ENCODE measurements at regions not wholly inside any gene's neighbourhood (a gene's known extent, or its start where the extent isn't known, plus 50 kb on each side); places are given as distances from the start of the nearest gene placed in this dataset.

- TF ChIP-seq CTCF (IDR thresholded peaks at IDR 0.05): no peak
- no peaks in the 10 kb centered on the region for H3K79me2 ChIP-seq
- no peak overlapping the region for H3K4me3 ChIP-seq (ENCODE audit: low read depth, low read length)
- no peaks in the 10 kb centered on the region for H3K9me3 ChIP-seq (ENCODE audit: control insufficient read depth, low read length)
- H3K27me3 ChIP-seq (ENCODE audit: control insufficient read depth, insufficient read depth, low read length): no peaks in the 10 kb centered on the region
- no peaks in the 10 kb centered on the region for H3K4me1 ChIP-seq
- H3K36me3 ChIP-seq (ENCODE audit: control insufficient read depth, insufficient read depth, low read length): no peaks in the 10 kb centered on the region
- H2AFZ ChIP-seq: no peak overlapping the region
- no peak overlapping the region for H3K9ac ChIP-seq
- H3K4me2 ChIP-seq (ENCODE audit: low read length): no peak overlapping the region
- H3K27ac ChIP-seq: no peak overlapping the region
These were observed 206.2 kb downstream of the SLCO4C1 start for GRCh38 chr5:102089883-102090282.

GRCh38 chr5:102087906-102088305, 208.2 kb downstream of the SLCO4C1 start:
- Histone ChIP-seq H3K4me2 (ENCODE audit: low read length) (no peak overlapping the region), H3K9ac (no peak overlapping the region), H3K4me1 (no peaks in the 10 kb centered on the region), H3K36me3 (ENCODE audit: control insufficient read depth, insufficient read depth, low read length) (no peaks in the 10 kb centered on the region), H3K9me3 (ENCODE audit: control insufficient read depth, low read length) (no peaks in the 10 kb centered on the region), H3K4me3 (ENCODE audit: low read depth, low read length) (no peak overlapping the region), H3K27ac (no peak overlapping the region), H2AFZ (no peak overlapping the region), H3K27me3 (ENCODE audit: control insufficient read depth, insufficient read depth, low read length) (no peaks in the 10 kb centered on the region), H3K79me2 (no peaks in the 10 kb centered on the region)
- no peak for TF ChIP-seq CTCF (IDR thresholded peaks at IDR 0.05)

- Histone ChIP-seq H3K79me2 (no peaks in the 10 kb centered on the region), H3K4me2 (ENCODE audit: low read length) (no peak overlapping the region), H3K9ac (no peak overlapping the region), H3K27me3 (ENCODE audit: control insufficient read depth, insufficient read depth, low read length) (no peaks in the 10 kb centered on the region), H3K9me3 (ENCODE audit: control insufficient read depth, low read length) (no peaks in the 10 kb centered on the region), H3K27ac (no peak overlapping the region), H3K4me3 (ENCODE audit: low read depth, low read length) (no peak overlapping the region), H2AFZ (no peak overlapping the region), H3K4me1 (no peaks in the 10 kb centered on the region), H3K36me3 (ENCODE audit: control insufficient read depth, insufficient read depth, low read length) (no peaks in the 10 kb centered on the region)
- no peak for TF ChIP-seq CTCF (IDR thresholded peaks at IDR 0.05)
These were observed 215.8 kb downstream of the SLCO4C1 start for GRCh38 chr5:102080288-102080687.

- no peaks in the 10 kb centered on the region for H3K27me3 ChIP-seq (ENCODE audit: control insufficient read depth, insufficient read depth, low read length)
- no peak overlapping the region for H2AFZ ChIP-seq
- H3K9me3 ChIP-seq (ENCODE audit: control insufficient read depth, low read length): no peaks in the 10 kb centered on the region
- no peaks in the 10 kb centered on the region for H3K79me2 ChIP-seq
- no peak for TF ChIP-seq CTCF (IDR thresholded peaks at IDR 0.05)
- no peak overlapping the region for H3K4me3 ChIP-seq (ENCODE audit: low read depth, low read length)
- no peak overlapping the region for H3K9ac ChIP-seq
- H3K4me1 ChIP-seq: no peaks in the 10 kb centered on the region
- H3K4me2 ChIP-seq (ENCODE audit: low read length): no peak overlapping the region
- no peak overlapping the region for H3K27ac ChIP-seq
- H3K36me3 ChIP-seq (ENCODE audit: control insufficient read depth, insufficient read depth, low read length): no peaks in the 10 kb centered on the region
These were observed 218.2 kb downstream of the SLCO4C1 start for GRCh38 chr5:102077920-102078319.

GRCh38 chr5:102069974-102070373, 226.1 kb downstream of the SLCO4C1 start:
- Histone ChIP-seq H3K4me1 (no peaks in the 10 kb centered on the region), H3K79me2 (no peaks in the 10 kb centered on the region), H3K4me3 (ENCODE audit: low read depth, low read length) (no peak overlapping the region), H3K27me3 (ENCODE audit: control insufficient read depth, insufficient read depth, low read length) (no peaks in the 10 kb centered on the region), H3K36me3 (ENCODE audit: control insufficient read depth, insufficient read depth, low read length) (no peaks in the 10 kb centered on the region), H3K9ac (no peak overlapping the region), H3K27ac (no peak overlapping the region), H3K4me2 (ENCODE audit: low read length) (no peak overlapping the region), H3K9me3 (ENCODE audit: control insufficient read depth, low read length) (no peaks in the 10 kb centered on the region), H2AFZ (no peak overlapping the region)
- no peak for TF ChIP-seq CTCF (IDR thresholded peaks at IDR 0.05)
